ENCODE measurements at regions not wholly inside any gene's neighbourhood (a gene's known extent, or its start where the extent isn't known, plus 50 kb on each side); places are given as distances from the start of the nearest gene placed in this dataset.

- peaks cover 11% of the 10 kb centered on the region for H3K4me1 ChIP-seq (ENCODE audit: insufficient read depth, low read length)
- no peak overlapping the region for H3K27ac Mint-ChIP-seq (ENCODE audit: unreplicated experiment)
- H3K9me3 Mint-ChIP-seq (ENCODE audit: unreplicated experiment) = no peaks in the 10 kb centered on the region
- H2AFZ ChIP-seq (ENCODE audit: low read depth, low read length) = no peak overlapping the region
- H3K4me3 ChIP-seq (ENCODE audit: insufficient read depth, low read depth, low read length) = no peak overlapping the region
- no peak overlapping the region for H3K27ac ChIP-seq (ENCODE audit: low read depth, low read length)
- FAIRE-seq = no peak
- H3K79me2 ChIP-seq (ENCODE audit: insufficient read depth, low read length) = no peaks in the 10 kb centered on the region
- no peaks in the 10 kb centered on the region for H3K36me3 ChIP-seq (ENCODE audit: insufficient read depth, low read length)
- peaks cover 17% of the 10 kb centered on the region for H3K4me1 Mint-ChIP-seq (ENCODE audit: low read depth, unreplicated experiment)
- TF ChIP-seq CTCF (IDR thresholded peaks at IDR 0.05; ENCODE audit: insufficient read depth, low read depth, low read length) (no peak), EZH2 (IDR thresholded peaks at IDR 0.05; ENCODE audit: insufficient read depth, low read length) (no peak)
- H3K4me2 ChIP-seq (ENCODE audit: low read length) = no peak overlapping the region
- no peak overlapping the region for H3K4me3 Mint-ChIP-seq (ENCODE audit: unreplicated experiment)
- H3K9me3 ChIP-seq (ENCODE audit: insufficient read depth, low read depth, low read length) = no peaks in the 10 kb centered on the region
- peaks cover 75% of the 10 kb centered on the region for H4K20me1 ChIP-seq (ENCODE audit: insufficient read depth, low read length)
- H3K36me3 Mint-ChIP-seq (ENCODE audit: low read depth, unreplicated experiment) = peaks cover 2% of the 10 kb centered on the region
- H3K9ac ChIP-seq (ENCODE audit: low read length) = no peak overlapping the region
- no peaks in the 10 kb centered on the region for H3K27me3 ChIP-seq (ENCODE audit: insufficient read depth, low read length)
- H3K27me3 Mint-ChIP-seq (ENCODE audit: low read depth, unreplicated experiment) = no peaks in the 10 kb centered on the region
- DNase-seq (ENCODE audit: low read depth) = no peak
Observed at GRCh38 chr12:123061441-123062205, 81.1 kb downstream of the ARL6IP4 start.

DNA sequence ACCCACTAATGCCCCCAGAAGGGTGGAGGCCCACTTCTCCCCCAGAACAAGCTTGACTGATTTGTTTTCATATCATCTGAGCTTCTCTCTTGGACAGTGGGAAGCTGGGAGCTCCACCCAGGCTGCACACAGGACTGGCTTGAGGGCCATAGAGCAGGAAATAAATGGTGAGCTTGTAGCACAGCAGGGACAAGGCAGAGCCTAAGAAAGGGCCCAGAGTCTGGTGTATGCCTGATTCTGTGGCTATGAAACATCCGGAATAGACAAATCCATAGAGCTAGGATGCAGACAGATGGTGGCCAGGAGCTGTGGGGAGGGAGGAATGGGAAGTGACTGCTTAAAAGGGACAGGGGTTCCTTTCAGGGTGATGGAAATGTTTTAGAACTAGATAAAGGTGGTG lies 79.0 kb downstream of the ARL6IP4 start:
- no peak for FAIRE-seq

More for the DNA sequence above, 79.0 kb downstream of the ARL6IP4 start:
- no peak for DNase-seq (ENCODE audit: low read depth)
- H4K20me1 ChIP-seq (ENCODE audit: insufficient read depth, low read length) = peaks cover 66% of the 10 kb centered on the region
- no peak overlapping the region for H2AFZ ChIP-seq (ENCODE audit: low read depth, low read length)
- peaks cover 17% of the 10 kb centered on the region for H3K4me1 ChIP-seq (ENCODE audit: insufficient read depth, low read length)
- H3K4me3 ChIP-seq (ENCODE audit: insufficient read depth, low read depth, low read length) = no peak overlapping the region
- H3K9me3 ChIP-seq (ENCODE audit: insufficient read depth, low read depth, low read length) = no peaks in the 10 kb centered on the region
- H3K27me3 ChIP-seq (ENCODE audit: insufficient read depth, low read length) = no peaks in the 10 kb centered on the region
- H3K36me3 ChIP-seq (ENCODE audit: insufficient read depth, low read length) = no peaks in the 10 kb centered on the region
- peaks cover 1% of the 10 kb centered on the region for H3K27me3 Mint-ChIP-seq (ENCODE audit: low read depth, unreplicated experiment)
- H3K9ac ChIP-seq (ENCODE audit: low read length) = no peak overlapping the region
- peaks cover 3% of the 10 kb centered on the region for H3K36me3 Mint-ChIP-seq (ENCODE audit: low read depth, unreplicated experiment)
- no peak overlapping the region for H3K4me3 Mint-ChIP-seq (ENCODE audit: unreplicated experiment)
- TF ChIP-seq CTCF (IDR thresholded peaks at IDR 0.05; ENCODE audit: insufficient read depth, low read depth, low read length) = no peak
- no peak for TF ChIP-seq EZH2 (IDR thresholded peaks at IDR 0.05; ENCODE audit: insufficient read depth, low read length)
- no peak overlapping the region for H3K27ac Mint-ChIP-seq (ENCODE audit: unreplicated experiment)
- no peaks in the 10 kb centered on the region for H3K79me2 ChIP-seq (ENCODE audit: insufficient read depth, low read length)
- H3K4me2 ChIP-seq (ENCODE audit: low read length) = no peak overlapping the region
- no peak overlapping the region for H3K27ac ChIP-seq (ENCODE audit: low read depth, low read length)
- H3K4me1 Mint-ChIP-seq (ENCODE audit: low read depth, unreplicated experiment) = peaks cover 23% of the 10 kb centered on the region
- peaks cover 3% of the 10 kb centered on the region for H3K9me3 Mint-ChIP-seq (ENCODE audit: unreplicated experiment)

Data from astrocyte (in vitro differentiated cells and primary cell).